B cell (primary cell): ENCODE measurements at regions not wholly inside any gene's neighbourhood (a gene's known extent, or its start where the extent isn't known, plus 50 kb on each side); places are given as distances from the start of the nearest gene placed in this dataset.

Source experiments
- ATAC-seq: fragments of 200-7000 bp; cut with Tn5 transposase; one replicate; pipeline ENCODE4 v1.10.0; 2021; ENCODE audit warnings: low read depth, mild to moderate bottlenecking, moderate number of reproducible peaks, moderate library complexity
- CTCF ChIA-PET: fragments of 350-600 bp; sonication (Branson Sonifier 250); formaldehyde crosslinking; loops from one replicate; lab custom pipeline; 2021; ENCODE audit warnings: antibody characterized with exemption, inconsistent platforms; lab: Charles Lee
- POLR2A ChIA-PET: fragments of 350-600 bp; sonication (Branson Sonifier 250); formaldehyde crosslinking; loops from one replicate; lab custom pipeline; 2021; ENCODE audit warnings: antibody characterized with exemption; lab: Charles Lee
- DNase-seq: peaks from one replicate; pipeline ENCODE4 v3.0.0; 2013
- H2AFZ ChIP-seq: 2 replicates; pipeline ENCODE4 v1.6.1; 2012; ENCODE audit warnings: mild to moderate bottlenecking, low read depth, low read length; ENCODE audit not compliant: insufficient read depth, poor library complexity, severe bottlenecking
- H3K27ac ChIP-seq, 2 donors: 1 replicate in 1 of 2; 2 replicates in 1 of 2; pipeline ENCODE4 v1.5.1; 2012 to 2013; ENCODE audit warnings: low read length in 2 of 2, mild to moderate bottlenecking in 2 of 2, moderate library complexity in 1 of 2
- H3K27me3 ChIP-seq, 4 experiments: fragments of 200-600 bp in 1 of 4; sonication (generic) in 1 of 4; replicated peaks in 1 of 4; 1 replicate in 2 of 4; 2 replicates in 2 of 4; pipeline versions ENCODE4 v1.6.1 to v1.7.0; 2013 to 2016; ENCODE audit warnings: low read length in 3 of 4, mild to moderate bottlenecking in 2 of 4, mixed read lengths in 1 of 4, moderate library complexity in 1 of 4; ENCODE audit not compliant: insufficient read depth in 4 of 4, control insufficient read depth in 3 of 4; ENCODE audit errors: control extremely low read depth in 1 of 4
- H3K36me3 ChIP-seq, 2 experiments: replicated peaks in 1 of 2; 1 replicate in 1 of 2; 2 replicates in 1 of 2; pipeline versions ENCODE4 v1.6.1 to v1.7.1; 2013; ENCODE audit warnings: low read length in 1 of 2; ENCODE audit not compliant: insufficient read depth in 2 of 2, control insufficient read depth in 1 of 2; ENCODE audit errors: control extremely low read depth in 1 of 2, extremely low read depth in 1 of 2
- H3K4me1 ChIP-seq, 2 donors: fragments of 200-600 bp in 1 of 2; sonication (generic) in 1 of 2; 1 replicate in 1 of 2; 2 replicates in 1 of 2; pipeline versions ENCODE4 v1.5.1 to v1.6.1; 2013 to 2017; ENCODE audit warnings: low read length in 2 of 2; ENCODE audit not compliant: control insufficient read depth in 2 of 2, insufficient read depth in 2 of 2
- H3K4me2 ChIP-seq: replicated peaks from 2 replicates; pipeline ENCODE3; 2012; ENCODE audit warnings: mild to moderate bottlenecking, low read depth, low read length; ENCODE audit not compliant: poor library complexity, severe bottlenecking
- H3K4me3 ChIP-seq, 5 experiments: fragments of 200-600 bp in 1 of 5; sonication (generic) in 1 of 5; 1 replicate in 3 of 5; 2 replicates in 2 of 5; pipeline versions ENCODE4 v1.5.1 to v1.7.0; 2011 to 2016; ENCODE audit warnings: low read length in 4 of 5, mild to moderate bottlenecking in 4 of 5, low read depth in 2 of 5, control low read depth in 1 of 5, moderate library complexity in 1 of 5; ENCODE audit not compliant: insufficient read depth in 1 of 5; ENCODE audit errors: control extremely low read depth in 1 of 5, extremely low read depth in 1 of 5
- H3K79me2 ChIP-seq: fragments of 200-600 bp; sonication (generic); one replicate; pipeline ENCODE4 v1.6.0; 2016; ENCODE audit warnings: low read length; ENCODE audit not compliant: control insufficient read depth, insufficient read depth
- H3K9ac ChIP-seq: fragments of 200-600 bp; sonication (generic); 2 replicates; pipeline ENCODE4 v1.6.1; 2017; ENCODE audit warnings: mild to moderate bottlenecking, low read length, moderate library complexity
- H3K9me3 ChIP-seq, 3 donors: one replicate each; pipeline versions ENCODE4 v1.6.1 to v1.7.1; 2013; ENCODE audit warnings: low read length in 2 of 3; ENCODE audit not compliant: control insufficient read depth in 2 of 3, insufficient read depth in 1 of 3; ENCODE audit errors: control extremely low read depth in 1 of 3
- H4K20me1 ChIP-seq: 2 replicates; pipeline ENCODE4 v1.6.0; 2012; ENCODE audit warnings: mild to moderate bottlenecking, low read length; ENCODE audit not compliant: insufficient read depth, control insufficient read depth, poor library complexity, severe bottlenecking
- H3K27ac Mint-ChIP-seq: one replicate; pipeline ENCODE4 v1.8.0; 2021; ENCODE audit warnings: mixed read lengths
- H3K27me3 Mint-ChIP-seq: one replicate; pipeline ENCODE4 v1.8.0; 2021; ENCODE audit warnings: mixed read lengths
- H3K4me1 Mint-ChIP-seq: one replicate; pipeline ENCODE4 v1.8.0; 2021; ENCODE audit warnings: mixed read lengths
- H3K4me3 Mint-ChIP-seq: one replicate; pipeline ENCODE4 v1.8.0; 2021; ENCODE audit warnings: mixed read lengths
- H3K9me3 Mint-ChIP-seq: one replicate; pipeline ENCODE4 v1.8.0; 2022; ENCODE audit warnings: mixed read lengths; ENCODE audit not compliant: insufficient read depth
- CTCF ChIP-seq: fragments of 200-600 bp; IDR thresholded peaks from one replicate; pipeline ENCODE4 v1.8.0; 2022; ENCODE audit warnings: antibody characterized with exemption, mild to moderate bottlenecking
- EZH2 ChIP-seq: IDR thresholded peaks from 2 replicates; pipeline ENCODE4 v1.6.1; 2012; ENCODE audit warnings: borderline replicate concordance, low read depth, mild to moderate bottlenecking, moderate library complexity, low read length; ENCODE audit not compliant: insufficient read depth, poor library complexity, severe bottlenecking
- WGBS: methylation state at CpG from one replicate; pipeline ENCODE4 v1.1.5; 2013; ENCODE audit warnings: missing lambda C conversion rate; ENCODE audit not compliant: insufficient coverage; 5-methylcytosine and 5-hydroxymethylcytosine counted together
- intact Hi-C: fragments of 100-400 bp; cut with micrococcal nuclease; formaldehyde crosslinking; loops from one replicate; pipeline ENCODE4 v1.10.0; 2022

GRCh38 chr19:13639342-13639929 is 124.9 kb upstream of the MRI1 start:
- peaks cover 2% of the 10 kb centered on the region for H3K4me1 Mint-ChIP-seq
- H3K27me3 Mint-ChIP-seq: peaks cover 21% of the 10 kb centered on the region
- H3K27me3 ChIP-seq: peaks cover 0 to 16% (median 4%) of the 10 kb centered on the region in 4 experiments
- no peak for TF ChIP-seq CTCF
- no peak for TF ChIP-seq EZH2
- H3K4me3 Mint-ChIP-seq: no peak overlapping the region
- H3K27ac Mint-ChIP-seq: no peak overlapping the region
- no peak overlapping the region for H3K27ac ChIP-seq
- no peak overlapping the region for H2AFZ ChIP-seq
- no peaks in the 10 kb centered on the region for H3K4me1 ChIP-seq
- H4K20me1 ChIP-seq: no peaks in the 10 kb centered on the region
- no peak for ATAC-seq
- WGBS: 86% methylated on average over 7 of the region's 7 CpGs
- H3K9ac ChIP-seq: no peak overlapping the region
- ChIA-PET POLR2A (interaction anchor here (0.6 to 0.7 kb wide), 2 partner anchors 12 to 63 kb away, joined by 3 to 6 read pairs; no protein-coding TSS in a partner anchor), CTCF (interaction anchor here (0.6 kb wide), 1 partner anchor 1116 kb away, joined by 3 read pairs; no protein-coding TSS in a partner anchor)
- H3K36me3 ChIP-seq: no peaks in the 10 kb centered on the region
- DNase-seq: no peak
- no peak overlapping the region for H3K4me3 ChIP-seq
- H3K79me2 ChIP-seq: no peaks in the 10 kb centered on the region
- no peak overlapping the region for H3K4me2 ChIP-seq
- peaks cover 3% of the 10 kb centered on the region for H3K9me3 Mint-ChIP-seq
- intact Hi-C loops: no loop called here
- peaks cover 0 to 8% (median 0%) of the 10 kb centered on the region in 3 donors for H3K9me3 ChIP-seq

DNA sequence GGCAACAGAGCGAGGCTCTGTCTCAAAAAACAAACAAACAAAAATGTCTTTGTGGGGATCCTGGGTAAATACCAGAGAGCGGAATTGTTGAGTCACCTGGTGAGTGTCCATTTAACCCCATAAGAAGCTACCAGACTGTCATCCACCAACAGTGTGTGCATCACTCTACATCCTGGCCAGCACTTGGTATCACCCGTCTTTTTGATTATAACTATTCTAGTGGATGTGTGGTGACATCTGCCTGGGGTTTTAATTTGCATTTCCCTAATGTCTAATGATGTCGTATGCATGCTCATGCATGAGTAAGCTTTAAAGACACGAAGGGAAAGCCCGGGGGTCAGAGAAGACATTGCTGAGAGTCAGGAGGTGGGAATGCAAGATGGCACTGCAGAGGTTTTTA is 126.7 kb upstream of the MRI1 start:
- H3K27me3 ChIP-seq: peaks cover 0 to 10% (median 3%) of the 10 kb centered on the region in 4 experiments
- no peak for DNase-seq
- Mint-ChIP-seq H3K9me3 (peaks cover 3% of the 10 kb centered on the region), H3K27ac (no peak overlapping the region), H3K4me1 (peaks cover 2% of the 10 kb centered on the region), H3K27me3 (peaks cover 21% of the 10 kb centered on the region), H3K4me3 (no peak overlapping the region)
- no peak overlapping the region for H3K4me3 ChIP-seq
- no peak overlapping the region for H2AFZ ChIP-seq
- no peak for ATAC-seq
- intact Hi-C loops: no loop called here
- WGBS: 66% methylated on average over 5 of the region's 6 CpGs
- POLR2A ChIA-PET: no interaction called here
- H3K9ac ChIP-seq: no peak overlapping the region
- no peak overlapping the region for H3K27ac ChIP-seq
- H3K4me1 ChIP-seq: no peaks in the 10 kb centered on the region
- peaks cover 0 to 8% (median 1%) of the 10 kb centered on the region in 3 donors for H3K9me3 ChIP-seq
- H3K79me2 ChIP-seq: no peaks in the 10 kb centered on the region
- H4K20me1 ChIP-seq: no peaks in the 10 kb centered on the region
- no peaks in the 10 kb centered on the region for H3K36me3 ChIP-seq
- TF ChIP-seq CTCF: no peak
- no peak for TF ChIP-seq EZH2
- H3K4me2 ChIP-seq: no peak overlapping the region
- CTCF ChIA-PET: interaction anchor here (0.6 kb wide), 1 partner anchor 214 kb away, joined by 3 read pairs; no protein-coding TSS in a partner anchor
